AG10803 (cell line): ENCODE measurements at regions not wholly inside any gene's neighbourhood (a gene's known extent, or its start where the extent isn't known, plus 50 kb on each side); places are given as distances from the start of the nearest gene placed in this dataset.

ENCODE experiments used
- DNase-seq: peaks from one replicate; pipeline ENCODE4 v3.0.0; 2010; ENCODE audit warnings: low read depth
- H3K4me3 ChIP-seq: 2 replicates; pipeline ENCODE4 v1.5.1; 2011; ENCODE audit warnings: mild to moderate bottlenecking, low read length, control low read depth
- TF ChIP-seq, protein P1 (sequence below): conservative IDR thresholded peaks from 2 replicates; pipeline ENCODE4 v1.5.1; 2011; ENCODE audit warnings: mild to moderate bottlenecking, low read length, control low read depth, inconsistent platforms

DNA sequence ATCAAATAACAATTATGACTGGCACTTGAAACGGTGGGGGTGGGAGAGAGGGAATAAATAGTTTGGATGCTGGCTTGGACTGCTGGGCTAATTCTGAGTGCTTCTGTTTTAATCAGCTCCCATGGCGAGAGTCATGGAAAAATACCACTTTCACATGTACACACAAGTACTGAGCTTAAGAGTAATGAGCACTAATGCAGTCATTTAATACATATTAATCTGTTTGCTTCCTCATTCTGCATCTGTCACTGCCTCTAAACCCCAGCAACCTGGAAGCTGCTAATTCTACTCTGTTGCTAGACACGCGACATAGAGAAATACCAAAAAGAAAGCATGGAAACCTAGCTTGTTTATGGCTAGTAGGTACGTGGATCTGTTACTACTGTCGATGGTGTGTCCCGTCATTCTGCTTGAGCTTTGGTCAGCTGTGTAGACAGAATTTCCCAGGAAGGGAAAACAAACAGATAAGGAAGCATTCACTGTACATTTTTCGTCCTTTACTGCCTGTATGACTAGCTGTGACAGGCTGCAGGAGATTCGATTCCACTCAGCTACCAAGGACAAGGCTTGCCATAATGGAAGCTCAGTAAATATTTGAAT, 238.8 kb downstream of the BAMBI start:
- TF ChIP-seq, protein P1, sequence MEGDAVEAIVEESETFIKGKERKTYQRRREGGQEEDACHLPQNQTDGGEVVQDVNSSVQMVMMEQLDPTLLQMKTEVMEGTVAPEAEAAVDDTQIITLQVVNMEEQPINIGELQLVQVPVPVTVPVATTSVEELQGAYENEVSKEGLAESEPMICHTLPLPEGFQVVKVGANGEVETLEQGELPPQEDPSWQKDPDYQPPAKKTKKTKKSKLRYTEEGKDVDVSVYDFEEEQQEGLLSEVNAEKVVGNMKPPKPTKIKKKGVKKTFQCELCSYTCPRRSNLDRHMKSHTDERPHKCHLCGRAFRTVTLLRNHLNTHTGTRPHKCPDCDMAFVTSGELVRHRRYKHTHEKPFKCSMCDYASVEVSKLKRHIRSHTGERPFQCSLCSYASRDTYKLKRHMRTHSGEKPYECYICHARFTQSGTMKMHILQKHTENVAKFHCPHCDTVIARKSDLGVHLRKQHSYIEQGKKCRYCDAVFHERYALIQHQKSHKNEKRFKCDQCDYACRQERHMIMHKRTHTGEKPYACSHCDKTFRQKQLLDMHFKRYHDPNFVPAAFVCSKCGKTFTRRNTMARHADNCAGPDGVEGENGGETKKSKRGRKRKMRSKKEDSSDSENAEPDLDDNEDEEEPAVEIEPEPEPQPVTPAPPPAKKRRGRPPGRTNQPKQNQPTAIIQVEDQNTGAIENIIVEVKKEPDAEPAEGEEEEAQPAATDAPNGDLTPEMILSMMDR = no peak
- H3K4me3 ChIP-seq = no peak overlapping the region
- no peak for DNase-seq

DNA sequence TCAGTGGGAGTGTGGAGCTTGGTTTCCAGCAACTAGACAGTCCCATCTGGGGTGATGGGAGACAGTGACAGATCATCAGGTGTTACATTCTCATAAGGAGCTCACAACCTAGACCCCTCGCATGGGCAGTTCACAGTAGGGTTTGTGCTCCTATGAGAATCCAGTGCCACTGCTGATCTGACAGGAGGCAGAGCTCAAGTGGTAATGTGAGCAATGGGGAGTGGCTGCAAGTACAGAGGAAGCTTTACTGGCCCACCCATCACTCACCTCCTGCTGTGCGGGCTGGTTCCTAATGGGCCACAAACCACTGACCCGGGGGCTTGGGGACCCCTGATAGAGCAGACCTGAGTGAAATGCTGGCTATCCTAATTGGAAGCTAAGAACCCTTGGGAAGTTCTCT, 242.8 kb downstream of the BAMBI start:
- TF ChIP-seq, protein P1 = no peak
- no peak for DNase-seq
- no peak overlapping the region for H3K4me3 ChIP-seq

DNA sequence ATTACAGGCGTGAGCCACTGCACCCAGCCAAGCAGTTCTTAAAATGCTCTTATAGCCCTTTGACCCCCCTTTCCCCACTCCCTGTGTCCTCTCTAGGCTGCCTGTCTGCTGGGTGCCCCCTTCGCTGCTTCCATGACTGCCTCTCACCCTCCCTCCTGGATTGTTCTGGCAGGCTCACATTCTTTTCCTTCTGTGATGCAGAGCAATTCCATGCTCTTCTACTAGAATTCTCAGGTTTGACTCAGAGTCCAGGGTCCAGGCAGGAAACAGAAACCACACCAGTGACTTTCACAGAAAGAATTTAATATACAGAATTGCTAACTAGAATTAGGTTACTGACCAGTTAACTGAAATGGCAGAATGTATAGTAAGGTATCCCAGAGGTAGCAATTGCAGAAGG, 244.8 kb downstream of the BAMBI start:
- TF ChIP-seq, protein P1 = no peak
- no peak overlapping the region for H3K4me3 ChIP-seq
- DNase-seq = no peak

DNA sequence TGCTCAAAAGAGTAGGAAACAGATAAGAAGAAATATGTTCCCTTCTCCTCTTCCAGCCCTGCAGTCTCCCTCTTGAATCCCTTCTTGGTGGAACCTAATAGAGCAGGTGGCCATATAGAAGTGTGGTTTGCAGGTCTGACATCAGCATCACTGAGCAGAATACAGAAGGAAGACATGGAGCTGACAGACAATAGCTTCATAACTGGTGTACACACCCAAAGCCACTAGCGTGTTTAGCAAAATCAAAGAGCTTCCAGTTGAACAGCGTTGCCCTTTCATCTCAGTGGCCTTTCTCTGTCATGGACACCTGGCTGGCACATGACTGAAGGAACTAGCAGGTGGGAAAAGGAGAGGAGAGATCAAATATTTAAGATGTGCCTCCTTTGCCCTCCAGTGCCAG, 245.5 kb downstream of the BAMBI start:
- no peak overlapping the region for H3K4me3 ChIP-seq
- TF ChIP-seq, protein P1 = no peak
- DNase-seq = no peak

DNA sequence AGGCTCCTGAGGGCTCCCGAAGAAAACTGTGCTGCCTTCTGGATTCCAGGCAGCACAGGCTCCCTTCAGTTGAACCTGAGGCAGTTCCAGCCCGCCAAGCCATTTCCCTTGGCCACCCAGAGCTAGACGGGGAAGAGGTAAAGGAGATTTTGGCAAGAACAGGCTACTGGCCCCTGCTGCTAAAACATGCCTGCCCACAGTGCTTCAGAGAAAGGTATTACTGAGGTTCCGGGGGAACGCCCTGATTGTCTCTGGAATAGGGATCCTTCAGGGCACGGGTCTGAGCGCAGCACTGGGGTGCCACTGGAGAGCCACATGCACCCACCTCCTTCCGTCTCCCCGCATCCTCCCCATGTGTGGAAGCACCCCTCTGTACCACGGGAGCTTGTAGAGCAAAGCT, 247.4 kb downstream of the BAMBI start:
- TF ChIP-seq, protein P1 = no peak
- DNase-seq = no peak

DNA sequence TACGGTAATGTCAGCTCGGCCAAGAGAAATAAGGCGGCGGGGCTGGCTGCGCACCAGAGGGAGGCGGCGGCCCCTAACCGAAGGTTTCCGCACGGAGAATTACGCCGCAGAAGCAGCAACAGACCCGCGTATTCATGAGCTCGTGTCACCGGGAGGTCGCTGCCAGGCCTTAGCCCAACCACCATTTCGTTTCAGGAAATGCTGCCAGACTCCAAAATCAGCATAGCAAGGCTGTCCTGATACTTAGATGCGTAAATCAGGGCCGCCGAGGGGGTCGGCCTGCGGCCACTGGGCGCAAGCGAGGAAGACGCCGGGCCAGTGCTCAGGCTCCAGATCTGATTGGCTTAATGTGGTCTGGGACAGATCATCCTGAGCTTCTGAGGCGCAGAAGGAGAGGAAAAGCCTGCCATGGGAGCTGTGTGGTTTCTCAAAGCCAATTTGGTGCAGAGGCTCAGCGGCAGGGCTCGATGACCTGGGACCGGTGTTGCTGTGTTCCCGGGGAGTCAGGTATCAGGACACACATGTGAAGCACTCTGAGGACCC, 247.9 kb downstream of the BAMBI start:
- no peak overlapping the region for H3K4me3 ChIP-seq
- no peak for DNase-seq

More for the DNA sequence above, 247.4 kb downstream of the BAMBI start:
- H3K4me3 ChIP-seq = no peak overlapping the region

DNA sequence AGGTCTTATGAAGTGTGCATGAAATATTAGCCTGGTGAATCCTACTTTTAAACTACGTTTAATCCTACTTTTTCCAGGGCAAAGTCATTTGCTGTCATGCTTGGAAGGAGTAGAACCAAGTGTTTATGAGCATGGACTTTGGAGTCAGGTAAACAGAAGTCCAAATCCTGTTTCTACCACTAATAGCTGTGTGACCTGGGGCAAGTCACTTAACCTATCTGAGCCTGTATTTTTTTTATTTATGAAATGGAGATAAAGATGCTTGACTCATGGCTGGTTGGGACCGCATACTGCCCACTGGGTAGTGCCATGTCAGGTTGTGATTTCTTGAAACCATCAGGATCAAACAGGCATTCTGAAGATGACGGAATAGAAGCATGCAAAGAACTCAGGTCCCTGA, 249.6 kb downstream of the BAMBI start:
- TF ChIP-seq, protein P1 = no peak
- DNase-seq = no peak
- no peak overlapping the region for H3K4me3 ChIP-seq

More for the DNA sequence above, 247.9 kb downstream of the BAMBI start:
- TF ChIP-seq, protein P1 = no peak
